ENCODE measurements at regions not wholly inside any gene's neighbourhood (a gene's known extent, or its start where the extent isn't known, plus 50 kb on each side); places are given as distances from the start of the nearest gene placed in this dataset.
"Not testable (repeated sequence)": the region's sequence is repeated elsewhere in the genome, so short reads cannot be mapped to it uniquely, and the experiment has no call there.

- no peaks in the 10 kb centered on the region for H4K20me1 ChIP-seq (replicated peaks; ENCODE audit: insufficient read depth)
- no peaks in the 10 kb centered on the region for H3K4me1 ChIP-seq (ENCODE audit: insufficient read depth)
- no peak overlapping the region for H3K4me2 ChIP-seq
- no peak overlapping the region for H2AFZ ChIP-seq
- DNase-seq (ENCODE audit: low spot score): peak; percentile 65
- TF ChIP-seq, protein P1, sequence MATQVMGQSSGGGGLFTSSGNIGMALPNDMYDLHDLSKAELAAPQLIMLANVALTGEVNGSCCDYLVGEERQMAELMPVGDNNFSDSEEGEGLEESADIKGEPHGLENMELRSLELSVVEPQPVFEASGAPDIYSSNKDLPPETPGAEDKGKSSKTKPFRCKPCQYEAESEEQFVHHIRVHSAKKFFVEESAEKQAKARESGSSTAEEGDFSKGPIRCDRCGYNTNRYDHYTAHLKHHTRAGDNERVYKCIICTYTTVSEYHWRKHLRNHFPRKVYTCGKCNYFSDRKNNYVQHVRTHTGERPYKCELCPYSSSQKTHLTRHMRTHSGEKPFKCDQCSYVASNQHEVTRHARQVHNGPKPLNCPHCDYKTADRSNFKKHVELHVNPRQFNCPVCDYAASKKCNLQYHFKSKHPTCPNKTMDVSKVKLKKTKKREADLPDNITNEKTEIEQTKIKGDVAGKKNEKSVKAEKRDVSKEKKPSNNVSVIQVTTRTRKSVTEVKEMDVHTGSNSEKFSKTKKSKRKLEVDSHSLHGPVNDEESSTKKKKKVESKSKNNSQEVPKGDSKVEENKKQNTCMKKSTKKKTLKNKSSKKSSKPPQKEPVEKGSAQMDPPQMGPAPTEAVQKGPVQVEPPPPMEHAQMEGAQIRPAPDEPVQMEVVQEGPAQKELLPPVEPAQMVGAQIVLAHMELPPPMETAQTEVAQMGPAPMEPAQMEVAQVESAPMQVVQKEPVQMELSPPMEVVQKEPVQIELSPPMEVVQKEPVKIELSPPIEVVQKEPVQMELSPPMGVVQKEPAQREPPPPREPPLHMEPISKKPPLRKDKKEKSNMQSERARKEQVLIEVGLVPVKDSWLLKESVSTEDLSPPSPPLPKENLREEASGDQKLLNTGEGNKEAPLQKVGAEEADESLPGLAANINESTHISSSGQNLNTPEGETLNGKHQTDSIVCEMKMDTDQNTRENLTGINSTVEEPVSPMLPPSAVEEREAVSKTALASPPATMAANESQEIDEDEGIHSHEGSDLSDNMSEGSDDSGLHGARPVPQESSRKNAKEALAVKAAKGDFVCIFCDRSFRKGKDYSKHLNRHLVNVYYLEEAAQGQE (IDR thresholded peaks at IDR 0.05; ENCODE audit: unreplicated experiment): no peak
- TF ChIP-seq CTCF (conservative IDR thresholded peaks at IDR 0.05; ENCODE audit: low read depth in 2 of 2): peak in 1 of 2 experiments; percentile 38
- no peaks in the 10 kb centered on the region for H3K36me3 ChIP-seq (ENCODE audit: insufficient read depth)
- Mint-ChIP-seq H3K9me3 (peaks cover 2% of the 10 kb centered on the region; the same call in 1 of the 3 replicates), H3K36me3 (ENCODE audit: low read depth) (no peaks in the 10 kb centered on the region), H3K4me3 (no peak overlapping the region), H3K27ac (no peak overlapping the region), H3K27me3 (ENCODE audit: insufficient read depth, low read depth, poor library complexity) (no peaks in the 10 kb centered on the region), H3K4me1 (no peaks in the 10 kb centered on the region)
- H3K27me3 ChIP-seq (ENCODE audit: insufficient read depth): no peaks in the 10 kb centered on the region
- H3F3A ChIP-seq (replicated peaks; ENCODE audit: low read depth): no peaks in the 10 kb centered on the region
- H3K4me3 ChIP-seq: no peak overlapping the region
- no peaks in the 10 kb centered on the region for H3K79me2 ChIP-seq (replicated peaks; ENCODE audit: insufficient read depth)
- peak; percentile 90 for ATAC-seq
- H3K9me2 ChIP-seq (ENCODE audit: insufficient read depth): no peaks in the 10 kb centered on the region
- H3K27ac ChIP-seq (ENCODE audit: low read depth): no peak overlapping the region
Observed at GRCh38 chrX:99242001-99242400, 1168.1 kb downstream of the PCDH19 start.

DNA sequence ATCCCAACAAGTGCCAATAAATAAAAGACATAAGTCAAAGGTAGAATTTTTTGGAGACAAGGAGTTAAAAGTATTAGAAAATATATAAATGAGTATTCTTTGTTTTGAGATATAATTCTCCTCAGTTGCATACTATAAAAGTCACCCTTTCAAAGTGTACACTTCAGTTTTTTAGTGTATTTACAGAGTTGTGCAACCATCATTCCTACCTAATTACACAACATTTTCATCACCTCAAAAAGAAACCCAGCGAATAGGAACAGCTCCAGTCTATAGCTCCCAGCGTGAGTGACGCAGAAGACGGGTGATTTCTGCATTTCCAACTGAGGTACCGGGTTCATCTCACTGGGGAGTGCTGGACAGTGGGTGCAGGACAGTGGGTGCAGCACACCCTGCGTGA, 1175.7 kb downstream of the PCDH19 start:
- H3K9me3 Mint-ChIP-seq: peaks cover 14% of the 10 kb centered on the region
- H3K27ac ChIP-seq (ENCODE audit: low read depth); DNase-seq (ENCODE audit: low spot score); ATAC-seq; H2AFZ ChIP-seq; H3K79me2 ChIP-seq (replicated peaks; ENCODE audit: insufficient read depth); H3K36me3 Mint-ChIP-seq (ENCODE audit: low read depth); H3K27me3 Mint-ChIP-seq (ENCODE audit: insufficient read depth, low read depth, poor library complexity); H3K4me3 Mint-ChIP-seq; H3K4me1 ChIP-seq (ENCODE audit: insufficient read depth); H3F3A ChIP-seq (replicated peaks; ENCODE audit: low read depth); H3K4me1 Mint-ChIP-seq; H3K27ac Mint-ChIP-seq; H4K20me1 ChIP-seq (replicated peaks; ENCODE audit: insufficient read depth); H3K36me3 ChIP-seq (ENCODE audit: insufficient read depth); H3K4me2 ChIP-seq; H3K4me3 ChIP-seq; H3K9me2 ChIP-seq (ENCODE audit: insufficient read depth); H3K27me3 ChIP-seq (ENCODE audit: insufficient read depth): not testable (repeated sequence)

- no peak for DNase-seq (ENCODE audit: low spot score)
- no peak overlapping the region for H3K4me3 ChIP-seq
- Mint-ChIP-seq H3K4me1 (peaks cover 9% of the 10 kb centered on the region; the same call in 2 of the 3 replicates), H3K4me3 (no peak overlapping the region), H3K27ac (no peak overlapping the region), H3K9me3 (no peaks in the 10 kb centered on the region), H3K27me3 (ENCODE audit: insufficient read depth, low read depth, poor library complexity) (no peaks in the 10 kb centered on the region), H3K36me3 (ENCODE audit: low read depth) (no peaks in the 10 kb centered on the region)
- H3K79me2 ChIP-seq (replicated peaks; ENCODE audit: insufficient read depth): no peaks in the 10 kb centered on the region
- no peaks in the 10 kb centered on the region for H3K36me3 ChIP-seq (ENCODE audit: insufficient read depth)
- no peak overlapping the region for H3K27ac ChIP-seq (ENCODE audit: low read depth)
- ATAC-seq: no peak
- H3K4me1 ChIP-seq (ENCODE audit: insufficient read depth): peaks cover 16% of the 10 kb centered on the region; the same call in 1 of the 2 replicates
- no peaks in the 10 kb centered on the region for H4K20me1 ChIP-seq (replicated peaks; ENCODE audit: insufficient read depth)
- no peaks in the 10 kb centered on the region for H3F3A ChIP-seq (replicated peaks; ENCODE audit: low read depth)
- H2AFZ ChIP-seq: 0 out of 2 replicates have a peak overlapping the region, but pooled peaks have one; percentile 60
- no peaks in the 10 kb centered on the region for H3K27me3 ChIP-seq (ENCODE audit: insufficient read depth)
- no peaks in the 10 kb centered on the region for H3K9me2 ChIP-seq (ENCODE audit: insufficient read depth)
- peak overlapping the region; percentile 55; the same call in 1 of the 2 replicates for H3K4me2 ChIP-seq
- no peak for TF ChIP-seq ZNF114 (CRISPR knock-in tag; IDR thresholded peaks at IDR 0.05)
- no peak for TF ChIP-seq ZNF331 (CRISPR knock-in tag; IDR thresholded peaks at IDR 0.05; ENCODE audit: low read depth)
- TF ChIP-seq EZH2phosphoT487 (IDR thresholded peaks at IDR 0.05; ENCODE audit: unreplicated experiment): no peak
Observed at GRCh38 chrX:99192421-99192820, 1217.7 kb downstream of the PCDH19 start.

All from GM23338 (cell line).